ENCODE measurements at regions not wholly inside any gene's neighbourhood (a gene's known extent, or its start where the extent isn't known, plus 50 kb on each side); places are given as distances from the start of the nearest gene placed in this dataset.

DNA sequence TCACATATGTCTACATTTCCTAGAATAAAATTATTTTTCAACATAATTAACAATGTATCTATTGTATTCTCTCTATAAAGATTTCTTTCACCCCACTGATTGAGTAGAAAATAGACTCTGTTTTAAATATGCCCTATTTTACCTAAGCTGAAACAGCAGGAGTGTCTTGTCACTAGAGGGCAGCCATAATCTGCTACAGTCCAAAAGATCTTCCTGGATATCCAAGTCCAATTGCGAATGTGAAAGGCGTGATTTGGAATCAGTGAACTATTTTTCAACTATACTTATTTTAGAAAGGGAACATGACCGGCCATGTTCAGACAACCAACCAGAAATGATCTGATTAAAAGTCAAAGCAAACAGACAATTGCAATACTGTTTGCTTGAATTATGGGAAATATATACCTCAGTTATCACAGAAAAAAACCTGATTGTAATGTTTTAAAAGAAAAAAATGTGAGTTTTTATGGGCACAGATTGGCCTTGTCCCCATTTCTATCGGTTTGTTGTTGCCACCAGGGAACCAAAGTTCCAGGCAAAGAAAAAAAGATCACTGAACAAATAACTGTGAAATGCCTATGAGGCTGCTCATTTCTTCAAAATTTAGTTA lies 1211.0 kb upstream of the ADGRL4 start:
- Histone ChIP-seq H3K27ac (replicated peaks) (no peak overlapping the region), H3K4me3 (replicated peaks; ENCODE audit: insufficient read depth, low read length) (no peak overlapping the region), H3K27me3 (ENCODE audit: insufficient read depth, poor library complexity, severe bottlenecking) (no peaks in the 10 kb centered on the region)
- DNase-seq (ENCODE audit: low read depth in 1 of 2, low spot score in 1 of 2) = no peak
- TF ChIP-seq GABPA (IDR thresholded peaks at IDR 0.05; ENCODE audit: low read depth) (no peak), CTCF (IDR thresholded peaks at IDR 0.05; ENCODE audit: insufficient read depth, low read length) (no peak), POLR2AphosphoS5 (IDR thresholded peaks at IDR 0.05; ENCODE audit: low read depth) (no peak), SPI1 (IDR thresholded peaks at IDR 0.05; ENCODE audit: borderline replicate concordance, low read depth) (no peak)
- TF ChIP-seq, protein P1, sequence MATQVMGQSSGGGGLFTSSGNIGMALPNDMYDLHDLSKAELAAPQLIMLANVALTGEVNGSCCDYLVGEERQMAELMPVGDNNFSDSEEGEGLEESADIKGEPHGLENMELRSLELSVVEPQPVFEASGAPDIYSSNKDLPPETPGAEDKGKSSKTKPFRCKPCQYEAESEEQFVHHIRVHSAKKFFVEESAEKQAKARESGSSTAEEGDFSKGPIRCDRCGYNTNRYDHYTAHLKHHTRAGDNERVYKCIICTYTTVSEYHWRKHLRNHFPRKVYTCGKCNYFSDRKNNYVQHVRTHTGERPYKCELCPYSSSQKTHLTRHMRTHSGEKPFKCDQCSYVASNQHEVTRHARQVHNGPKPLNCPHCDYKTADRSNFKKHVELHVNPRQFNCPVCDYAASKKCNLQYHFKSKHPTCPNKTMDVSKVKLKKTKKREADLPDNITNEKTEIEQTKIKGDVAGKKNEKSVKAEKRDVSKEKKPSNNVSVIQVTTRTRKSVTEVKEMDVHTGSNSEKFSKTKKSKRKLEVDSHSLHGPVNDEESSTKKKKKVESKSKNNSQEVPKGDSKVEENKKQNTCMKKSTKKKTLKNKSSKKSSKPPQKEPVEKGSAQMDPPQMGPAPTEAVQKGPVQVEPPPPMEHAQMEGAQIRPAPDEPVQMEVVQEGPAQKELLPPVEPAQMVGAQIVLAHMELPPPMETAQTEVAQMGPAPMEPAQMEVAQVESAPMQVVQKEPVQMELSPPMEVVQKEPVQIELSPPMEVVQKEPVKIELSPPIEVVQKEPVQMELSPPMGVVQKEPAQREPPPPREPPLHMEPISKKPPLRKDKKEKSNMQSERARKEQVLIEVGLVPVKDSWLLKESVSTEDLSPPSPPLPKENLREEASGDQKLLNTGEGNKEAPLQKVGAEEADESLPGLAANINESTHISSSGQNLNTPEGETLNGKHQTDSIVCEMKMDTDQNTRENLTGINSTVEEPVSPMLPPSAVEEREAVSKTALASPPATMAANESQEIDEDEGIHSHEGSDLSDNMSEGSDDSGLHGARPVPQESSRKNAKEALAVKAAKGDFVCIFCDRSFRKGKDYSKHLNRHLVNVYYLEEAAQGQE (IDR thresholded peaks at IDR 0.05; ENCODE audit: insufficient replicate concordance, low read depth) = no peak

DNA sequence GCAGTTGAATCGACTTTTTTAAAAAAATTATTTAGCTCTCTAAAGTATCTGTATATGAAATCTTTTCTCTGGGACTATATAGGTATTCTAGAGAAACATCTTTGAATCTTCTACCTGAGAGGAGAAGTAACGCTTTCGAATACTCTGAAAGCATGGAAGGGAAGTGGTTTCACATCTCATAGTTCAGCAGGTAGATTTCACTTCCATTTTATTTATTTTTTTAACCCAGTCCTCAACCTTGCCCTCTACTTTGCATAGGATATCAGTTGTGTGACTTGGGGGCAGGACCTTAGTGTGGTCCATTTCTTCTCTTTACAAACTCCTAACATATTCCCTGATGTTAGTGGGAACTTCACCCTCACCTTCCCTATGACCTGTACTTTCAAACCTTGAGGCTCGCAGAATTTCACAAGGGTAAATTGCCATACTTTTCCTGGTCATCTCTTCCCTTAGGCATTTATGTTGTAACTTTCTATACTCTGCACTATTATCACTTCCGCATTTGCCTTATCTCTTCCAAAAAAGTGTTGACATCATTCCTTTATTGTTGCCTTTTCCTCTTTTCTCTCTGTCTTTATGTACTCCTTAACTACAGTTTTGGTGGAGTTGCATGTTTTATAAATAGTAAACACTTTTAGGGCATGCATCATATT lies 1208.5 kb upstream of the ADGRL4 start:
- TF ChIP-seq CTCF (IDR thresholded peaks at IDR 0.05; ENCODE audit: insufficient read depth, low read length) (no peak), SPI1 (IDR thresholded peaks at IDR 0.05; ENCODE audit: borderline replicate concordance, low read depth) (no peak), GABPA (IDR thresholded peaks at IDR 0.05; ENCODE audit: low read depth) (no peak), POLR2AphosphoS5 (IDR thresholded peaks at IDR 0.05; ENCODE audit: low read depth) (no peak)
- TF ChIP-seq, protein P1 (IDR thresholded peaks at IDR 0.05; ENCODE audit: insufficient replicate concordance, low read depth) = no peak
- Histone ChIP-seq H3K27ac (replicated peaks) (no peak overlapping the region), H3K4me3 (replicated peaks; ENCODE audit: insufficient read depth, low read length) (no peak overlapping the region), H3K27me3 (ENCODE audit: insufficient read depth, poor library complexity, severe bottlenecking) (no peaks in the 10 kb centered on the region)
- no peak for DNase-seq (ENCODE audit: low read depth in 1 of 2, low spot score in 1 of 2)

DNA sequence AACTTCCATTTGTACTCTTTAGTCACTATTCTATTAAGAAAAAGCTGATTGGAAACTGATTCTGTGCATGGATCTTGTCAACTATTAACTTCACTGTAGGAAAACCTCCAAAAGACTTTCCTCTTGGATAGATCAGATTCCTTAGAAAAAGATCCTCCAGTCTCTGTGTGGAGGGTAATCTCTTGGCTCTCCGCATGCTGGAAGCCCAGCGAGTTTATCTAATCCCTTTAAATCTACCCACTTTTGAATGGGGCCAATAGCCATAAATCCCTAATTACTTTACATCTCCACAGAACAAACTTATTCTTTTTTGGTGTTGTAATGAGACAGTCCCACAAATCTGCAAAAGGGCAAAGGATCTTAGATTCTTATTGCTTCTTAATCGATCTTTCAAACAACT lies 1206.4 kb upstream of the ADGRL4 start:
- Histone ChIP-seq H3K4me3 (replicated peaks; ENCODE audit: insufficient read depth, low read length) (no peak overlapping the region), H3K27me3 (ENCODE audit: insufficient read depth, poor library complexity, severe bottlenecking) (no peaks in the 10 kb centered on the region), H3K27ac (replicated peaks) (no peak overlapping the region)
- DNase-seq (ENCODE audit: low read depth in 1 of 2, low spot score in 1 of 2) = no peak
- TF ChIP-seq SPI1 (IDR thresholded peaks at IDR 0.05; ENCODE audit: borderline replicate concordance, low read depth) (no peak), GABPA (IDR thresholded peaks at IDR 0.05; ENCODE audit: low read depth) (no peak)
- TF ChIP-seq, protein P1 (IDR thresholded peaks at IDR 0.05; ENCODE audit: insufficient replicate concordance, low read depth) = no peak
